ENCODE measurements at regions not wholly inside any gene's neighbourhood (a gene's known extent, or its start where the extent isn't known, plus 50 kb on each side); places are given as distances from the start of the nearest gene placed in this dataset.

DNA sequence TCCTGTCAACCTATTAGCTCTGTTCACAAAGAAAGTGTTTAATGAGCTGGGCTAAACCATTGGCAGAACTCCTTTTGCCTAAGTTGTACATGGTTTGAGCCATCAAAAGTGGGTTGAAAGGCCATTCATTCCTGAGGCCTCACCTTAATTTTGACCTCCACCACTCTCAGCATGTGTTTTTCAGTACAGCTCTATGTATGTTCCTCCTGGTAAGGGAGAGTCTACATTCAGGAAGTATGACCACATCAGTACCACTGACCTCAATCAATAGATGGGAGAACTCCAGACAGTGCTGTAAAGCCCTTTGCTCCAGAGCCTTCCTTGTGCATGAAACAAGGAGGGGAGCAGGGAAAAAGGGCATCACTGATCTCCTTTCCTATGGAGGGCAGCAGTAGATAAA, 87.8 kb upstream of the CARD18 start:
- no peaks in the 10 kb centered on the region for H3K27me3 Mint-ChIP-seq
- H3K4me3 Mint-ChIP-seq: no peak overlapping the region
- intact Hi-C loops (cut with micrococcal nuclease): no loop called here
- H3K9me3 Mint-ChIP-seq: peaks cover 16% of the 10 kb centered on the region
- H3K27ac Mint-ChIP-seq: no peak overlapping the region
- H3K36me3 Mint-ChIP-seq (ENCODE audit: low read depth): no peaks in the 10 kb centered on the region
- peaks cover 20% of the 10 kb centered on the region for H3K4me1 Mint-ChIP-seq (ENCODE audit: low read depth)

GRCh38 chr11:105226766-105227165, 87.2 kb upstream of the CARD18 start:
- Mint-ChIP-seq H3K4me3 (no peak overlapping the region), H3K4me1 (ENCODE audit: low read depth) (peaks cover 20% of the 10 kb centered on the region), H3K9me3 (peaks cover 16% of the 10 kb centered on the region), H3K27me3 (no peaks in the 10 kb centered on the region), H3K36me3 (ENCODE audit: low read depth) (no peaks in the 10 kb centered on the region), H3K27ac (no peak overlapping the region)
- intact Hi-C loops (cut with micrococcal nuclease): no loop called here

DNA sequence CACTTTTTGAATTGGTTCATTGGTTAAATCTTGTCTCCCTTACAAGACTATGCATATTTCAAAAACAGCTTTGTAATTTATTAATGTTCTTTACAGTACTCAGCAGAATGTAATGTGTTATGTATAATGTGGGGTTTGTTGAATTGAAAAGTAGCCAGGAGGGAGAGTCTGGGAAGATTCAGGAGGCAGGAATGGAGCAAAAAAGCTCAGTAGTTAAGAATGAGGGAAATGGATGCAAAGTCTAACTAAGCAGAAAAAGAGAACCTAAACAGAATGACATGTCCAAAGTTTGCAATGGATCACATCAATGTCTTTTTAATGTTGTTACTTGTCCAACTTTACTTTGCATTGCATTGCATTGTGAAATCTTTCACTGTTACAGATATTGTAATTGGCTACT, 86.5 kb upstream of the CARD18 start:
- H3K27ac Mint-ChIP-seq: no peak overlapping the region
- no peaks in the 10 kb centered on the region for H3K27me3 Mint-ChIP-seq
- intact Hi-C loops (cut with micrococcal nuclease): no loop called here
- H3K9me3 Mint-ChIP-seq: peaks cover 16% of the 10 kb centered on the region
- peaks cover 20% of the 10 kb centered on the region for H3K4me1 Mint-ChIP-seq (ENCODE audit: low read depth)
- H3K4me3 Mint-ChIP-seq: no peak overlapping the region
- no peaks in the 10 kb centered on the region for H3K36me3 Mint-ChIP-seq (ENCODE audit: low read depth)

DNA sequence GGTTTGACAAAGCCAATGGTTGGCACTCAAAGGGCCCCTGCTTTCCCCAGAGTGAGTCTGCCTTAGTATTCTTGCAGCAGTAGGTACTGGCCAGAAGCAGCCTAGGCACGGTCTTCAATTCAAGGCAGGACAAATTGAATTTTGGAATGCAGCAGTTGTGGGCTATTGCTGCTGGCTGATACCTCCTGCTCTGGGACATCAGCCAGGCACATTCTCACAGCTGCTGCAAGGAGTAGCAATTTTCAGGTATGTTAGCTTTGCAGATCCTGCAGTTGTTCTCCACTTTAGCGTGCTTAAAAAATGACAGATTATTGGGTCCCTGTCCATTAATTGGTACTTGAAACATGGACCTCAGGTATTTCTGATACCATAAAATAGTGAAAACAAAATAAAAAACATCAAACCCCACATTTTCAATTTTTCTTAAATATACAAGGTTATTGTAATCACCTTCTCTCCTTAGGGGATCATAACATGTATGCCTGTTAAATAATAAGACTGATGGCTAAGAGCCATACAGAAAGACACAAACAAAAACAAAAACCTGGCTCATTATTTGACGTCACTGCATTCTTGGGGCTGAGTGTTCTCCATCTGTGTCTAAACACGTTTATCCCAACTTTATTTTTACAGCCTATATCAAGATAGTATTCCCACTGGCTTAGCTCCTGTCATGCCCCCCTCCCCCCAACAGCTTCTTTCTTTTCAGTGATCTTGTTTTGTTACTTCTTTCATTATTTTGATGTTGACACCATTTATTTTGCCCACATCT, 85.1 kb upstream of the CARD18 start:
- H3K36me3 Mint-ChIP-seq (ENCODE audit: low read depth): no peaks in the 10 kb centered on the region
- intact Hi-C loops (cut with micrococcal nuclease): no loop called here
- peaks cover 20% of the 10 kb centered on the region for H3K4me1 Mint-ChIP-seq (ENCODE audit: low read depth)
- peaks cover 14% of the 10 kb centered on the region for H3K9me3 Mint-ChIP-seq
- H3K27me3 Mint-ChIP-seq: no peaks in the 10 kb centered on the region
- no peak overlapping the region for H3K4me3 Mint-ChIP-seq
- H3K27ac Mint-ChIP-seq: no peak overlapping the region

DNA sequence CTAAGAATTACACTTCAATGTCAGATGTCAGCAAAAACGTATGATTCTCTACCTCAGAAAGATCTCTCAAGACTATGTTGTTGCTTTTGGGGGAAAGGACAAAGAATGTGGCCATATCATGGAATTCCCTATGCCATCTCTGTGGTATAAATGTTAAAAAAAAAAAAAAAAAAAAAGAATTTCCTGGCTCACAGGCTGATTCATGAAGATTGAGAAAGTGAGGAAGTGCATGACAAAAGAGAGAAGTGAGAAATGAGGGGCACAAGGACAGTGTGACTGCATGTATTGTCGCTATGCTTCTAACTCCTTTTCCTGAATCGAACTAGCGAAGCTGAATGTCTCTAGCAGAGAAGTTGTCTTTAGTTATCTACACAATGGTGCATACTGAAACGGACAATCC, 80.6 kb upstream of the CARD18 start:
- H3K27ac Mint-ChIP-seq: peak overlapping the region; percentile 86
- intact Hi-C loops (cut with micrococcal nuclease): no loop called here
- H3K4me1 Mint-ChIP-seq (ENCODE audit: low read depth): peaks cover 12% of the 10 kb centered on the region
- peaks cover 7% of the 10 kb centered on the region for H3K9me3 Mint-ChIP-seq
- H3K4me3 Mint-ChIP-seq: no peak overlapping the region
- no peaks in the 10 kb centered on the region for H3K27me3 Mint-ChIP-seq
- H3K36me3 Mint-ChIP-seq (ENCODE audit: low read depth): no peaks in the 10 kb centered on the region

GRCh38 chr11:105219670-105220069, 80.1 kb upstream of the CARD18 start:
- H3K36me3 Mint-ChIP-seq (ENCODE audit: low read depth): no peaks in the 10 kb centered on the region
- peak overlapping the region; percentile 86 for H3K27ac Mint-ChIP-seq
- intact Hi-C loops (cut with micrococcal nuclease): no loop called here

DNA sequence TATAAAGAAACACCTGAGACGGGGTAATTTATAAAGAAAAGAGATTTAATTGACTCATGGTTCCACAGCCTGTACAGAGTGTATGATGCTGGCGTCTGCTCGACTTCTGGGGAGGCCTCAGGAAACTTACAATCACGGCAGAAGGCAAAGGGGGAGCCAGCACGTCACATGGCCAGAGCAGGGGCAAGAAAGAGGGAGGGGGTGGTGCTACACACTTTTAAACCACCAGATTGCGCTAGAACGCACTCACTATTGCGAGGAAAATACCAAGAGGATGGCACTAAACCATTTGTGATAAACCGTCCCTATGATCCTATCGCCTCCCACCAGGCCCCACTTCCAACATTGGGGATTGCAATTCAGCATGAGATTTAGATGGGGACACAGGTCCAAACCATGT, 79.7 kb upstream of the CARD18 start:
- Mint-ChIP-seq H3K4me1 (ENCODE audit: low read depth) (peaks cover 12% of the 10 kb centered on the region), H3K36me3 (ENCODE audit: low read depth) (no peaks in the 10 kb centered on the region), H3K27me3 (no peaks in the 10 kb centered on the region)

More at GRCh38 chr11:105219670-105220069, 80.1 kb upstream of the CARD18 start:
- H3K4me1 Mint-ChIP-seq (ENCODE audit: low read depth): peaks cover 12% of the 10 kb centered on the region
- no peaks in the 10 kb centered on the region for H3K27me3 Mint-ChIP-seq
- peaks cover 7% of the 10 kb centered on the region for H3K9me3 Mint-ChIP-seq
- no peak overlapping the region for H3K4me3 Mint-ChIP-seq

GRCh38 chr11:105215528-105215927, 76.0 kb upstream of the CARD18 start:
- Mint-ChIP-seq H3K4me1 (ENCODE audit: low read depth) (peaks cover 12% of the 10 kb centered on the region), H3K27me3 (no peaks in the 10 kb centered on the region), H3K4me3 (no peak overlapping the region), H3K27ac (no peak overlapping the region), H3K9me3 (peaks cover 7% of the 10 kb centered on the region), H3K36me3 (ENCODE audit: low read depth) (no peaks in the 10 kb centered on the region)
- intact Hi-C loops (cut with micrococcal nuclease): no loop called here

More for the DNA sequence above, 79.7 kb upstream of the CARD18 start:
- peaks cover 7% of the 10 kb centered on the region for H3K9me3 Mint-ChIP-seq
- intact Hi-C loops (cut with micrococcal nuclease): no loop called here
- peak overlapping the region; percentile 86 for H3K27ac Mint-ChIP-seq
- H3K4me3 Mint-ChIP-seq: no peak overlapping the region

DNA sequence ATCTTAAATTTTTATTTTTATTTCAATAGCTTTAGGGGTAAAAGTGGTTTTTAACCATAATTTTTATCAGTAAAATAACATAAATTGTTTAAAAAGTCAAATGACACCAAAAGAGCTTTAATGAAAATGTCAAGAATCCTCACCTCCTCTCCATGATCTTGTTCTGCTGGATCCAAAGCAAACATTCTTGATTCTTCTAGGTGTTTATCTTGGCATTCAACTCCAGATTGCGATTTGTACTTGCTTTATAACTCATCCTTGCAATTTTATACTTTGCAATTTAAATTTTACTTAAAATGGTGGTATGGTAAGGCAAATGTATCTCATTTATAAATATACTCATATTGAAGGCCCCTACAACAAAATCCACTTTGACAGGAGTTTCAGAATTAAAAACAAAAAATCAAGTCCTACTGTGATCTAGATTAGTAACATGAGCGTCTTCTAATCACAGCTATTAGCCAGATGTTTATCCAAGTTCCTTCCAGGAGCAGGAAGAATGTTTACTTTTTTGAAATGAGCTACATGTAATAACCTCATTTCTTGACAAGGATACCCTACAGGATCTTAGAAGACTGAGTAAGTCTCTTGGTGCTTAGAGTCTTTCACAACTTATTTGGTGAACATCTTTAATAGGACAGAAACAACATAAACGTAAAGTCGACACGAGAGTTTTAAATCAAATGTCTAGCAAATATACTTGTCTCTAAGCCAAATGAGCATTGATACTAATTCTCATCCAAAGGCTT, 72.4 kb upstream of the CARD18 start:
- no peak overlapping the region for H3K4me3 Mint-ChIP-seq
- intact Hi-C loops (cut with micrococcal nuclease): no loop called here
- H3K9me3 Mint-ChIP-seq: no peaks in the 10 kb centered on the region
- no peaks in the 10 kb centered on the region for H3K36me3 Mint-ChIP-seq (ENCODE audit: low read depth)
- no peak overlapping the region for H3K27ac Mint-ChIP-seq
- no peaks in the 10 kb centered on the region for H3K4me1 Mint-ChIP-seq (ENCODE audit: low read depth)
- H3K27me3 Mint-ChIP-seq: no peaks in the 10 kb centered on the region

GRCh38 chr11:105208019-105208418, 68.5 kb upstream of the CARD18 start:
- intact Hi-C loops (cut with micrococcal nuclease): no loop called here
- no peak overlapping the region for H3K4me3 Mint-ChIP-seq
- H3K9me3 Mint-ChIP-seq: no peaks in the 10 kb centered on the region
- H3K27me3 Mint-ChIP-seq: no peaks in the 10 kb centered on the region
- no peak overlapping the region for H3K27ac Mint-ChIP-seq
- no peaks in the 10 kb centered on the region for H3K36me3 Mint-ChIP-seq (ENCODE audit: low read depth)
- no peaks in the 10 kb centered on the region for H3K4me1 Mint-ChIP-seq (ENCODE audit: low read depth)

GRCh38 chr11:105206633-105207032, 67.1 kb upstream of the CARD18 start:
- no peak overlapping the region for H3K27ac Mint-ChIP-seq
- intact Hi-C loops (cut with micrococcal nuclease): no loop called here
- H3K4me3 Mint-ChIP-seq: no peak overlapping the region
- no peaks in the 10 kb centered on the region for H3K4me1 Mint-ChIP-seq (ENCODE audit: low read depth)
- H3K9me3 Mint-ChIP-seq: no peaks in the 10 kb centered on the region
- H3K36me3 Mint-ChIP-seq (ENCODE audit: low read depth): no peaks in the 10 kb centered on the region
- H3K27me3 Mint-ChIP-seq: no peaks in the 10 kb centered on the region

GRCh38 chr11:105204636-105205035, 65.1 kb upstream of the CARD18 start:
- no peaks in the 10 kb centered on the region for H3K4me1 Mint-ChIP-seq (ENCODE audit: low read depth)
- H3K27me3 Mint-ChIP-seq: no peaks in the 10 kb centered on the region
- no peak overlapping the region for H3K27ac Mint-ChIP-seq
- H3K4me3 Mint-ChIP-seq: no peak overlapping the region
- no peaks in the 10 kb centered on the region for H3K36me3 Mint-ChIP-seq (ENCODE audit: low read depth)
- H3K9me3 Mint-ChIP-seq: no peaks in the 10 kb centered on the region
- intact Hi-C loops (cut with micrococcal nuclease): no loop called here

- H3K36me3 Mint-ChIP-seq (ENCODE audit: low read depth): no peaks in the 10 kb centered on the region
- H3K4me3 Mint-ChIP-seq: no peak overlapping the region
- H3K4me1 Mint-ChIP-seq (ENCODE audit: low read depth): no peaks in the 10 kb centered on the region
- no peaks in the 10 kb centered on the region for H3K27me3 Mint-ChIP-seq
- intact Hi-C loops (cut with micrococcal nuclease): no loop called here
- no peaks in the 10 kb centered on the region for H3K9me3 Mint-ChIP-seq
- no peak overlapping the region for H3K27ac Mint-ChIP-seq
Observed at GRCh38 chr11:105203569-105204240, 64.1 kb upstream of the CARD18 start.

GRCh38 chr11:105202844-105203548, 63.4 kb upstream of the CARD18 start:
- Mint-ChIP-seq H3K27ac (no peak overlapping the region), H3K9me3 (no peaks in the 10 kb centered on the region), H3K36me3 (ENCODE audit: low read depth) (no peaks in the 10 kb centered on the region), H3K4me1 (ENCODE audit: low read depth) (no peaks in the 10 kb centered on the region), H3K4me3 (no peak overlapping the region), H3K27me3 (no peaks in the 10 kb centered on the region)
- intact Hi-C loops (cut with micrococcal nuclease): no loop called here
